ENCODE measurements at regions not wholly inside any gene's neighbourhood (a gene's known extent, or its start where the extent isn't known, plus 50 kb on each side); places are given as distances from the start of the nearest gene placed in this dataset.

DNA sequence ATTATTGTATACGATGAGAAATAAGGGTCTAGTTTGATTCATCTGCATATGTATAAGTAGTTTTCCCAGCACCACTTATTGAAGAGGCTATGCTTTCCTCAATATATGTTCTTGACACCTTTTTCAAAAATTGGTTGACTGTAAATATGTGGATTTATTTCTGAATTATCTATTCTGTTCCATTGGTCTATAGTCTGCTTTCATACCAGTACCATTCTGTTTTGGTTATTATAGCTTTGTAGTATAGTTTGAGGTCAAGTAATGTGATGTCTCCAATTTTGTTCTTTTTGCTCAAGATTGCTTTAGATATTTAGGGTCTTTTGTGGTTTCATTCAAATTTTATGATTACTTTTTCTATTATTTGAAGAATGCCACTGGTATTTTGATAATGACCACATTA is 103.8 kb upstream of the LIPC start:
- no peaks in the 10 kb centered on the region for H3K27me3 Mint-ChIP-seq (ENCODE audit: insufficient read depth)

DNA sequence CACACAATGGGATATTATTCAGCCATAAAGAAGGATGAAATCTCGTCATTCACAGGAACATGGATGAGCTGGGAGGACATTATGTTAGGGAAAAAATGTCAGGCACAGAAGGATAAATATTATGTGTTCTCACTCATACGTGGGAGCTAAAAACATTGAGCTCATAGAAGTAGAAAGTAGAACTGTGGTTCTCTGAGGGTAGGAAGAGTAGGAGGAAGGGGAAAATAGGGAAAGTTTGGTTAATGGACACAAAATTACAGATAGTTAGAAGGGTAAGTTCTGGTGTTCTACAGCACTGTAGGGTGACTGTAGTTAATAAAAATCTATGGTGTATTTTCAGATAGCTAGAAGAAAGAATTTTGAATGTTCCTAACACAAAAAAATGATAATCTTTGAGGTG is 102.6 kb upstream of the LIPC start:
- TF ChIP-seq, protein P1, sequence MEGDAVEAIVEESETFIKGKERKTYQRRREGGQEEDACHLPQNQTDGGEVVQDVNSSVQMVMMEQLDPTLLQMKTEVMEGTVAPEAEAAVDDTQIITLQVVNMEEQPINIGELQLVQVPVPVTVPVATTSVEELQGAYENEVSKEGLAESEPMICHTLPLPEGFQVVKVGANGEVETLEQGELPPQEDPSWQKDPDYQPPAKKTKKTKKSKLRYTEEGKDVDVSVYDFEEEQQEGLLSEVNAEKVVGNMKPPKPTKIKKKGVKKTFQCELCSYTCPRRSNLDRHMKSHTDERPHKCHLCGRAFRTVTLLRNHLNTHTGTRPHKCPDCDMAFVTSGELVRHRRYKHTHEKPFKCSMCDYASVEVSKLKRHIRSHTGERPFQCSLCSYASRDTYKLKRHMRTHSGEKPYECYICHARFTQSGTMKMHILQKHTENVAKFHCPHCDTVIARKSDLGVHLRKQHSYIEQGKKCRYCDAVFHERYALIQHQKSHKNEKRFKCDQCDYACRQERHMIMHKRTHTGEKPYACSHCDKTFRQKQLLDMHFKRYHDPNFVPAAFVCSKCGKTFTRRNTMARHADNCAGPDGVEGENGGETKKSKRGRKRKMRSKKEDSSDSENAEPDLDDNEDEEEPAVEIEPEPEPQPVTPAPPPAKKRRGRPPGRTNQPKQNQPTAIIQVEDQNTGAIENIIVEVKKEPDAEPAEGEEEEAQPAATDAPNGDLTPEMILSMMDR (conservative IDR thresholded peaks at IDR 0.05), result no peak
- Mint-ChIP-seq H3K4me3 (no peak overlapping the region), H3K27me3 (ENCODE audit: insufficient read depth) (peaks cover 3% of the 10 kb centered on the region), H3K9me3 (peaks cover 6% of the 10 kb centered on the region), H3K27ac (no peak overlapping the region), H3K4me1 (peaks cover 33% of the 10 kb centered on the region), H3K36me3 (ENCODE audit: low read depth) (no peaks in the 10 kb centered on the region)
- Histone ChIP-seq H3K4me3 (ENCODE audit: low read length) (no peak overlapping the region), H3K36me3 (ENCODE audit: control insufficient read depth, insufficient read depth, low read length) (no peaks in the 10 kb centered on the region), H3K9ac (ENCODE audit: extremely low read depth, low read length, poor library complexity, severe bottlenecking) (no peak overlapping the region), H3K9me3 (ENCODE audit: control insufficient read depth, low read length) (peaks cover 13% of the 10 kb centered on the region), H3K27me3 (ENCODE audit: control insufficient read depth, insufficient read depth, low read length, poor library complexity, severe bottlenecking) (no peaks in the 10 kb centered on the region), H3K4me1 (ENCODE audit: control insufficient read depth, insufficient read depth, low read length) (peaks cover 16% of the 10 kb centered on the region), H3K27ac (ENCODE audit: low read depth, low read length) (no peak overlapping the region)
- DNase-seq, result no peak
- 89 to 100% methylated on average over 2 of the region's 2 CpGs for WGBS, 2 experiments (ENCODE audit: insufficient coverage in 1 of 2, insufficient read length in 1 of 2)

More for the DNA sequence above, 103.8 kb upstream of the LIPC start:
- Mint-ChIP-seq H3K27ac (no peak overlapping the region), H3K36me3 (ENCODE audit: low read depth) (no peaks in the 10 kb centered on the region), H3K4me1 (peaks cover 32% of the 10 kb centered on the region), H3K4me3 (no peak overlapping the region), H3K9me3 (peaks cover 6% of the 10 kb centered on the region)
- no peak for DNase-seq
- Histone ChIP-seq H3K27ac (ENCODE audit: low read depth, low read length) (no peak overlapping the region), H3K9ac (ENCODE audit: extremely low read depth, low read length, poor library complexity, severe bottlenecking) (no peak overlapping the region), H3K36me3 (ENCODE audit: control insufficient read depth, insufficient read depth, low read length) (no peaks in the 10 kb centered on the region), H3K9me3 (ENCODE audit: control insufficient read depth, low read length) (peaks cover 8% of the 10 kb centered on the region), H3K4me3 (ENCODE audit: low read length) (peak overlapping the region; percentile 13), H3K4me1 (ENCODE audit: control insufficient read depth, insufficient read depth, low read length) (peaks cover 16% of the 10 kb centered on the region), H3K27me3 (ENCODE audit: control insufficient read depth, insufficient read depth, low read length, poor library complexity, severe bottlenecking) (no peaks in the 10 kb centered on the region)
- WGBS, 2 experiments (ENCODE audit: insufficient coverage in 1 of 2, insufficient read length in 1 of 2), result no CpG with 5 or more reads among the region's 1 CpG
- TF ChIP-seq, protein P1 (conservative IDR thresholded peaks at IDR 0.05), result no peak

DNA sequence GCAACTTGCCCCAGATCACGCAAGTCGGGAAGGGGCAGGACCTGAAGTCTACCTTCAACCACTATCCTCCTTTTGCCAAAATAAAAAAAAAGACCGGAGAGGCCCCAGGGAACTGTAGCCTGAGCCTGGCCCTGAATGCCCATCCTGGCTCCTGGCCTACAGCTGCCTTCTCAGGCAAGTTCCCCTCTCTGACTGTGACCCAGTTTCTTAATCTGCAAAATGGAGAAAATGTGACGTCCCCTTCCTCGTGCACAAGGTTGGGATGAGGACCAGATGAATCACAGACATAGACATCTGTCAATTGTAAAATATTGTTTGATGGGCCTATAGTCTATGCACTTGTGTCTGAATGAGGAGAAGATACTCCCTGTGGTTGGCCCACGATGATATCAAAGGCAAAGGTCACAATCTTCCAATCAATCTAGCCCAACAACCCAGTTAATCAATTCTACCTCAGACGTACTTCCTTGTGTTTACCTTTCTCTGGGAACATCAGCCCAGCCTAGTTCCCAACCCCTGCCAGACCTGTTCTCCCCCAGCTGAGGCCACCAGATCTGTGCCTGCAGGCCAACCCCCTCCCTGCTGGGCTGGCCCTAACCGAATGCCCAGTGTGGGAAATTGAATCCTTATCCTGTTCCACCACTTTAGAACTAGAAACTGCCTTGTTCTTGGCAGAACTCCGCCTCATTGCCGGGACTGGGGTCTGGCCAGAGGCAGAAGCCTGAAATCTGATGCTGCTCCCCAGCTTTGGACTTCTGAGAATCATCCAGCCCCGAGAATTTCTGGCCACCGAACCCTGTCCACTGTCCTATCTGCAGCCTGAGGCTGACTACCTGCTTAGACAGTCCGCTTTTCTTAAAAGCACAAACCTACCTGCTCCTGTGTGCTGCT is 101.8 kb upstream of the LIPC start:
- TF ChIP-seq, protein P1 (conservative IDR thresholded peaks at IDR 0.05), result no peak
- no peak overlapping the region for H3K4me3 ChIP-seq (ENCODE audit: low read length)
- H3K27ac Mint-ChIP-seq, result no peak overlapping the region
- no peak overlapping the region for H3K4me3 Mint-ChIP-seq
- peaks cover 21% of the 10 kb centered on the region for H3K9me3 ChIP-seq (ENCODE audit: control insufficient read depth, low read length)
- DNase-seq, result peak; percentile 69
- peaks cover 35% of the 10 kb centered on the region for H3K4me1 Mint-ChIP-seq
- H3K36me3 Mint-ChIP-seq (ENCODE audit: low read depth), result no peaks in the 10 kb centered on the region
- no peaks in the 10 kb centered on the region for H3K36me3 ChIP-seq (ENCODE audit: control insufficient read depth, insufficient read depth, low read length)
- H3K9ac ChIP-seq (ENCODE audit: extremely low read depth, low read length, poor library complexity, severe bottlenecking), result no peak overlapping the region
- H3K27me3 ChIP-seq (ENCODE audit: control insufficient read depth, insufficient read depth, low read length, poor library complexity, severe bottlenecking), result no peaks in the 10 kb centered on the region
- H3K27ac ChIP-seq (ENCODE audit: low read depth, low read length), result no peak overlapping the region
- WGBS, 2 experiments (ENCODE audit: insufficient coverage in 1 of 2, insufficient read length in 1 of 2), result 90 to 93% methylated on average over 8 to 13 of the region's 13 CpGs
- peaks cover 6% of the 10 kb centered on the region for H3K9me3 Mint-ChIP-seq
- H3K27me3 Mint-ChIP-seq (ENCODE audit: insufficient read depth), result peaks cover 3% of the 10 kb centered on the region
- H3K4me1 ChIP-seq (ENCODE audit: control insufficient read depth, insufficient read depth, low read length), result peaks cover 16% of the 10 kb centered on the region

Data from endodermal cell (in vitro differentiated cells).